NOMO-1 treated with DMSO at 0.1 percent for 48 hours (cell line): ENCODE measurements at regions not wholly inside any gene's neighbourhood (a gene's known extent, or its start where the extent isn't known, plus 50 kb on each side); places are given as distances from the start of the nearest gene placed in this dataset.

Experiments used
- DNase-seq: peaks from one replicate; lab custom pipeline; 2025; ENCODE audit not compliant: unreplicated experiment; lab: John Stamatoyannopoulos, UW

DNA sequence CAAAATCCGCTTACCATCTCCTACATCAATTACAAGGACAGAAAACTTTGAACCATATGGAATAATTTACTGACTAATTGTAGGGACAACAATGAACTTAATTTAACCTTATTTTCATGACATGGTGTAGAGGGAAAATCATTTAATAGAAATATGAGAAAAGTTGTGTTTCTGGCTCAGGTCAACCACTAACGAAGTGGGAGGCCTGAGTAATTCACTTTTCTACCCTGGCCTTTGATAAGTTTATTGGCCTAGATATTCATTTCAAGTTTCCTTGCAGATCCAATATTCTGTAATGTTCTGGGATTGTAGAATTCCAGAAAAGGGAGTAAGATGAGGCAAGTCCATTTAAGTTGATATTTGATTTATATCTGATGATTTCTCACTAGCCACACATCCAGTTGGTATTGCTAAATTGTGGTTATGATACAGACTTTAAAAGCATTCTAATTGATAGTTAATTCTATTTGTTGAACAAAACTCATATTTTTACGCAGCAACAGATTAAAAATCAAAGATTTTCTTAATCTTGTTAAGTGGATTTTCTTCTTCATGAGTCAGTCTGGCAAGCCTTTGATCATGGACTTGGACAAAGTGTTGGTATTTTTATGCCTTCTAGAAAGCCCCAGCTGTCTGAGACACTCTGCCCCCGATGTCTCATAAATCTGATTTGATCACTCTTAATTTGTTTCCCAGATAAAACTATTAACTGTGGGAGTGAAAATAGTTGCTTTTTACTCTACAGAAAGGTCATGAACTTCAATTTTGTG is 336.5 kb downstream of the TMEM135 start:
- DNase-seq, result no peak
